AG04450 (cell line): ENCODE measurements at regions not wholly inside any gene's neighbourhood (a gene's known extent, or its start where the extent isn't known, plus 50 kb on each side); places are given as distances from the start of the nearest gene placed in this dataset.

Source experiments
- CTCF ChIA-PET: fragments of 300-600, 350-600 bp; formaldehyde crosslinking; extraction: SDS; loops from one replicate; lab custom pipeline; 2022; ENCODE audit warnings: antibody characterized with exemption, inconsistent platforms; lab: Charles Lee
- POLR2A ChIA-PET: fragments of 350-600 bp; formaldehyde crosslinking; extraction: SDS; loops from one replicate; lab custom pipeline; 2021; ENCODE audit warnings: antibody characterized with exemption, inconsistent platforms; lab: Yijun Ruan, JAX
- DNase-seq: peaks from one replicate; pipeline ENCODE4 v3.0.0-alpha.2; 2011; ENCODE audit warnings: low read depth, low spot score
- H3K27ac ChIP-seq: one replicate; pipeline ENCODE4 v1.5.1; 2012; ENCODE audit warnings: low read depth, low read length, control low read depth
- H3K27me3 ChIP-seq: one replicate; pipeline ENCODE4 v1.6.0; 2012; ENCODE audit warnings: low read length; ENCODE audit not compliant: control insufficient read depth, insufficient read depth
- H3K4me3 ChIP-seq: 2 replicates; pipeline ENCODE4 v1.5.1; 2011; ENCODE audit warnings: mild to moderate bottlenecking, low read depth, low read length, control low read depth
- H3K9me3 ChIP-seq: 2 replicates; pipeline ENCODE4 v1.5.1; 2012; ENCODE audit warnings: low read length; ENCODE audit not compliant: control insufficient read depth, insufficient read depth
- TF ChIP-seq, protein P1 (sequence below): IDR thresholded peaks from 2 replicates; pipeline ENCODE4 v1.5.1; 2011; ENCODE audit warnings: low read depth, low read length, control low read depth, inconsistent platforms

DNA sequence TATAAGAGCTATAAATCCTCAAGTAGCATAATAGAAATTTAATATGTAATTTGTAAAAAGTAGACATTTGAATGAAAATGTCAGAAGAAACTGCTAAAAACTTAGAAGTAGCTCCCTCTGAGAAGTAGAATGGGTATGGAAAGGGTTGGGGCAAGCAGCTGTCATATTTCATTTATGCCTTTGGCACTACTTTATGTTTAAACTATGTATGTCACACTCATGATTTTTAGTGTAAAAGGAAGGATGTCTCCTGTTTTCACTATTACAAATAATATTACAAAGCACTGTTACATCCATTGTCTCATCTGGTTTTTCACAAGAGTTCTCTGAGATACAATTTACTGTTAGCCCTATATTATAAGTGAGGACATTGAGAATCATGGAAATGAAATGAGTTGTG is 96.3 kb upstream of the ZNF462 start:
- ChIA-PET CTCF (no interaction called here), POLR2A (no interaction called here)
- Histone ChIP-seq H3K27ac (no peak overlapping the region), H3K27me3 (no peaks in the 10 kb centered on the region), H3K4me3 (no peak overlapping the region), H3K9me3 (no peaks in the 10 kb centered on the region)
- TF ChIP-seq, protein P1, sequence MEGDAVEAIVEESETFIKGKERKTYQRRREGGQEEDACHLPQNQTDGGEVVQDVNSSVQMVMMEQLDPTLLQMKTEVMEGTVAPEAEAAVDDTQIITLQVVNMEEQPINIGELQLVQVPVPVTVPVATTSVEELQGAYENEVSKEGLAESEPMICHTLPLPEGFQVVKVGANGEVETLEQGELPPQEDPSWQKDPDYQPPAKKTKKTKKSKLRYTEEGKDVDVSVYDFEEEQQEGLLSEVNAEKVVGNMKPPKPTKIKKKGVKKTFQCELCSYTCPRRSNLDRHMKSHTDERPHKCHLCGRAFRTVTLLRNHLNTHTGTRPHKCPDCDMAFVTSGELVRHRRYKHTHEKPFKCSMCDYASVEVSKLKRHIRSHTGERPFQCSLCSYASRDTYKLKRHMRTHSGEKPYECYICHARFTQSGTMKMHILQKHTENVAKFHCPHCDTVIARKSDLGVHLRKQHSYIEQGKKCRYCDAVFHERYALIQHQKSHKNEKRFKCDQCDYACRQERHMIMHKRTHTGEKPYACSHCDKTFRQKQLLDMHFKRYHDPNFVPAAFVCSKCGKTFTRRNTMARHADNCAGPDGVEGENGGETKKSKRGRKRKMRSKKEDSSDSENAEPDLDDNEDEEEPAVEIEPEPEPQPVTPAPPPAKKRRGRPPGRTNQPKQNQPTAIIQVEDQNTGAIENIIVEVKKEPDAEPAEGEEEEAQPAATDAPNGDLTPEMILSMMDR, result no peak
- no peak for DNase-seq

DNA sequence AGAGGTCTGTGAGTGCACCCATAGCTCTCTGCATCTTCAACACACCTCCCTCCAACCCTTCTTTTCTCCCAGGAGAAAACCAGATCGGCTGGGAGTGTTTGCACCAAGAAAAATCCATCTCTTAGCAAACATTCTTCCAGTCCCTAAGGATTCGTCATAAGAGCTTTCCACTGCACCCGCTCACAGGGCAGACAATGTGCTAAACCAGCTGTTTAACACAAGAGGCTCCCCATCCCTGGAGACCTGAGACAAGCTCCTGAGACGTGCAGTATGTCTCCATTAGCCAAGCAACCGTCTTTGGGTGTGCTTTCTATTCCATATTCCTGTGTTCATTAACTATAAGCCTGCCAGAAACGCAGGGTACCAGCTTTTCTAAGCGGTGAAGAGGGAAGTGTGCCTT is 93.6 kb upstream of the ZNF462 start:
- no peaks in the 10 kb centered on the region for H3K27me3 ChIP-seq
- TF ChIP-seq, protein P1, result no peak
- no peaks in the 10 kb centered on the region for H3K9me3 ChIP-seq
- no peak overlapping the region for H3K27ac ChIP-seq
- H3K4me3 ChIP-seq, result no peak overlapping the region
- DNase-seq, result no peak
- CTCF ChIA-PET, result no interaction called here
- POLR2A ChIA-PET, result no interaction called here

DNA sequence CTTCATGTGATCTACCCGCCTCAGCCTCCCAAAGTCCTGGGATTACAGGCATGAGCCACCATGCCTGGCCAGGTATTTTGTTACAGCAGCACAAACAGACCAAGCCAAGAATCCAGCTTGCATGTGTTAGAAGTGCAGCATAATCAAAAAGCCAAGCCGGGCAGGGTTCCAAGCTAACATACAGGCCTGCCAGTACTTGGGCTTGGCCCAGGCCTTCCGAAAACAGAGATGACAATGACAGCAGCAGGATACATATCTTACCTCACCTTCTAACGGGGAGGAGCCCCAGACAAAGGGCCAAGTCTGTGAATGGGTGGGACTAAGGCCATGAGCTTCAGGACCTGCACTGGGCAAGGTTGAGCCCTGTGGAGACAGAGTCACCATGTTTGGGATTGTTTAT is 91.4 kb upstream of the ZNF462 start:
- no peak overlapping the region for H3K27ac ChIP-seq
- no peak overlapping the region for H3K4me3 ChIP-seq
- POLR2A ChIA-PET, result no interaction called here
- TF ChIP-seq, protein P1, result no peak
- no peak for DNase-seq
- H3K9me3 ChIP-seq, result no peaks in the 10 kb centered on the region
- no peaks in the 10 kb centered on the region for H3K27me3 ChIP-seq
- CTCF ChIA-PET, result no interaction called here

DNA sequence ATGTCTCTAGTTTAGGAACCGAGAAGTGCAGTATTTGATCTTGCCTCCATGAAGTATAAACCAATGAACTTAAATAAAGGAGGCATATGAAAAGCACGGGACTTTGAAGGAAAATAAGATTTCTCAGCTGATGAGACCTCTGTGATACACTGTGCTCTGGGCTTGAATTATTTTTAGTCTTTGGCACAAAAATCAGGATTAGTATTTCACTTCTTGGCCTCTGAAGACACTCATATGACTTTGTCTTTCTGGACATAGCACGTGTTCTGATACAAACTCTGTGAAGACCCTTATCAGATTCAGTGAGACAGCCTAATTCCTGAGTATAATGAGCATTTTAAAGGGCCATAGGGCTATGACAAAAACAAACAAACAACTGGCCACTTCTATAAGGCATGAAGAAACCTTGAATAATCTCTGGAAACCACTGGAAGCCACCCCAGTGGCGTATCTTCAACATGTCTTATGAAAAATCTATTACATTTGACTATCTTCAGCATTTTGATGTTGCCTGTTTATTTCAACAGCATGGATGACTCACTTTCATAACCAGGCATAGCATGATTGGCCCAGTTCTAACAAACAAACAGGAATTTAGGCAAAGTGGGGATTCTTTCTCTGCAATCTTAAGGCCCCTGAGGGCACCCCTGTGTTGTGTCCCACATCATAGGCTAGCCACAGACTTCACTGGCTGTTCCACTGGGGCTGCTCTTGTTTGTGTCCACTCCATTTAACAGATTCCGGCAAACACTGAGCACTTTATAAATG is 90.3 kb upstream of the ZNF462 start:
- CTCF ChIA-PET, result no interaction called here
- H3K27ac ChIP-seq, result no peak overlapping the region
- H3K4me3 ChIP-seq, result no peak overlapping the region
- DNase-seq, result no peak
- no peaks in the 10 kb centered on the region for H3K9me3 ChIP-seq
- POLR2A ChIA-PET, result no interaction called here
- no peaks in the 10 kb centered on the region for H3K27me3 ChIP-seq
- TF ChIP-seq, protein P1, result no peak

DNA sequence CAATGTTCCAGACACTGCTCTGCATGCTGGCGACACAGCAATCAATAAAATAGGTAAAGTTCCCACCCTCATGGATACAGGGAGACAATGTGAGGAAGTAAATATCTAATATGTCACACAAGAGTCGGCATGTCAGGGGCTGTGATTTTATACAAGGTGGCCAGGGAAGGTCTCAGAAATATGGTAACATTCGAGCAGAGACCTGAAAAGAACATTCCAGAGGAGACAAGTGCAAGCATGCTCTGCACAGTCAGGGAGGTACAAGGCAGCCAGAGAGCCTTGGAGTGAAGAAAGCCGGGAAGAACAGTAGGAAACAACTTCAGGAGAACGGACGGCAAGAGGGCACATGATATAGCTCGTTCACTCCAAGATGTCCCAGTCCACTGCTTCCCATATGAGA is 89.2 kb upstream of the ZNF462 start:
- H3K9me3 ChIP-seq, result no peaks in the 10 kb centered on the region
- no peak overlapping the region for H3K27ac ChIP-seq
- TF ChIP-seq, protein P1, result no peak
- ChIA-PET CTCF (no interaction called here), POLR2A (no interaction called here)
- no peak overlapping the region for H3K4me3 ChIP-seq
- DNase-seq, result no peak
- H3K27me3 ChIP-seq, result peaks cover 2% of the 10 kb centered on the region
